MV-4-11 (cell line): ENCODE measurements at regions not wholly inside any gene's neighbourhood (a gene's known extent, or its start where the extent isn't known, plus 50 kb on each side); places are given as distances from the start of the nearest gene placed in this dataset.
A peak's percentile ranks its signal among the peaks of the same experiment; 100 is the strongest.
"Not testable (repeated sequence)": the region's sequence is repeated elsewhere in the genome, so short reads cannot be mapped to it uniquely, and the experiment has no call there.

Source experiments
- DNase-seq: peaks from one replicate; lab custom pipeline; 2025; lab: John Stamatoyannopoulos, UW

- no peak for DNase-seq
Observed at GRCh38 chr10:123378302-123378701, 224.1 kb downstream of the BUB3 start.

GRCh38 chr10:123379156-123379555 is 225.0 kb downstream of the BUB3 start:
- DNase-seq, result no peak

- peak; percentile 62 for DNase-seq
Observed at GRCh38 chr10:123380491-123381085, 226.4 kb downstream of the BUB3 start.

GRCh38 chr10:123381224-123381623 is 227.0 kb downstream of the BUB3 start:
- DNase-seq, result peak; percentile 2

GRCh38 chr10:123382491-123382890 is 228.3 kb downstream of the BUB3 start:
- peak; percentile 44 for DNase-seq

GRCh38 chr10:123385508-123386080 is 231.4 kb downstream of the BUB3 start:
- peak; percentile 33 for DNase-seq

- no peak for DNase-seq
Observed at GRCh38 chr10:123389520-123389919, 235.3 kb downstream of the BUB3 start.

- DNase-seq, result no peak
Observed at GRCh38 chr10:123390332-123390731, 236.1 kb downstream of the BUB3 start.

- DNase-seq, result no peak
Observed at GRCh38 chr10:123390874-123391273, 236.7 kb downstream of the BUB3 start.

- peak; percentile 22 for DNase-seq
Observed at GRCh38 chr10:123391275-123392028, 237.2 kb downstream of the BUB3 start.

- DNase-seq, result peak; percentile 86
Observed at GRCh38 chr10:123392182-123392963, 238.2 kb downstream of the BUB3 start.

- DNase-seq, result no peak
Observed at GRCh38 chr10:123393170-123393569, 239.0 kb downstream of the BUB3 start.

- DNase-seq, result no peak
Observed at GRCh38 chr10:123394382-123394781, 240.2 kb downstream of the BUB3 start.

- DNase-seq, result not testable (repeated sequence)
Observed at GRCh38 chr10:123395234-123395633, 241.0 kb downstream of the BUB3 start.

GRCh38 chr10:123395906-123396305 is 241.7 kb downstream of the BUB3 start:
- no peak for DNase-seq

- DNase-seq, result peak; percentile 98
Observed at GRCh38 chr10:123398180-123398591, 244.0 kb downstream of the BUB3 start.

GRCh38 chr10:123398756-123399155 is 244.6 kb downstream of the BUB3 start:
- DNase-seq, result peak; percentile 40

- DNase-seq, result no peak
Observed at GRCh38 chr10:123399276-123399839, 245.2 kb downstream of the BUB3 start.

GRCh38 chr10:123402021-123402420 is 247.8 kb downstream of the BUB3 start:
- DNase-seq, result no peak

GRCh38 chr10:123402656-123403055 is 248.5 kb downstream of the BUB3 start:
- DNase-seq, result peak; percentile 100

GRCh38 chr10:123404357-123404756 is 250.2 kb downstream of the BUB3 start:
- peak; percentile 3 for DNase-seq

GRCh38 chr10:123408660-123409059 is 254.5 kb downstream of the BUB3 start:
- no peak for DNase-seq
